ENCODE measurements at regions not wholly inside any gene's neighbourhood (a gene's known extent, or its start where the extent isn't known, plus 50 kb on each side); places are given as distances from the start of the nearest gene placed in this dataset.

DNA sequence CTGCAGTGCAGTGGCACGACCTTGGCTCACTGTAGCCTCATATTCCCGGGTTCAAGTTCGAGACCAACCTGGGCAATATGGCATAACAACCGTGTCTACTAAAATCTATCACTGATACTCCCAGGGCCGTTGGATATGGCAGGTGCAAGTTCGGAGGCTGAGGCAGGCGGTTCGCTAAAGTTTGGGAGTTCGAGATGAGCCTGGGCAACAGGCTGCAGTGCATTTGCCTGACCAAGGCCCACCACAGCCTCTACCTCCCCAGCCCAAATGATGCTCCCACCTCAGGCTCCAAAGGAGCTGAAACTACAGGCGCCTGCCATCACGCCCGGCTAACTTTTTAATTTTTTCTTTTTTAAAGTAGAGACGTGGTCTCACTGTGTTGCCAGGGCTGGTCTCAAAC is 177.1 kb upstream of the ALG10B start:
- DNase-seq (ENCODE audit: low spot score): no peak

- DNase-seq (ENCODE audit: low spot score): no peak
Observed at GRCh38 chr12:38141239-38141638, 175.3 kb upstream of the ALG10B start.

DNA sequence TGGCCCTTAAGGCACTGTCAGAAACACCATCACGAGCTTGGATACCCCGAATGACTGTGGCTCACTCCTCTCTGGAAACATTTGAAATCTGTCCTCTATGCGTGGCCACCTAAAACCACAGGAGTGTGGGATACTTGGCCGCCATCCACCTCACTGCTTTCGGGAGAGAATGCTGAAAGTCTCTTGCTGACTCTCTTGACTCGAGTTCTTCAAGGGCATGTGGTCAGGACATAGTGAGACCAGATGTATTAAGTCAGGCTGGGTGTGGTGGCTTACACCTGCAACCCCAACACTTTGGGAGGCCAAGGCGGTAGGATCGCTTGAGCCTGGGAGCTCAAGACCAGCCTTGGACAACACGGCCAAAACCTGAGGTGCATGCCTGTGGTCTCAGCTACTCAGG is 174.7 kb upstream of the ALG10B start:
- no peak for DNase-seq (ENCODE audit: low spot score)

GRCh38 chr12:38142974-38143373 is 173.6 kb upstream of the ALG10B start:
- DNase-seq (ENCODE audit: low spot score): no peak

DNA sequence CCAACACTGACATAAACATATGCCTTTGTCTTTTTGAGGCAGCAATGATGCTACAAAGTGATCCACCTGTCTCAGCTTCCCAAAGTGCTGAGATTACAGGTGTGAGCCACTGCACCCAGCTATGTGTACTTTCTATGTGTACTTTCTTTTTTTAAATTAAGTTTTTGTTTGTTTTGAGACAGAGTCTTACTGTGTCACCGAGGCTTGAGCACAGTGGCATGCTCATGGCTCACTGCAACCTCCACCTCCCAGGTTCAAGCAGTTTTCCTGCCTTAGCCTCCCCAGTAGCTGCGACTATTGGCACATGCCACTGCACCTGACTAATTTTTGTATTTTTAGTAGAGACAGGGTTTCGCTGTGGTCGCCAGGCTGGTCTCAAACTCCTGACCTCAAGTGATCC is 172.5 kb upstream of the ALG10B start:
- DNase-seq (ENCODE audit: low spot score): no peak

- no peak for DNase-seq (ENCODE audit: low spot score)
Observed at GRCh38 chr12:38144601-38145436, 171.8 kb upstream of the ALG10B start.

DNA sequence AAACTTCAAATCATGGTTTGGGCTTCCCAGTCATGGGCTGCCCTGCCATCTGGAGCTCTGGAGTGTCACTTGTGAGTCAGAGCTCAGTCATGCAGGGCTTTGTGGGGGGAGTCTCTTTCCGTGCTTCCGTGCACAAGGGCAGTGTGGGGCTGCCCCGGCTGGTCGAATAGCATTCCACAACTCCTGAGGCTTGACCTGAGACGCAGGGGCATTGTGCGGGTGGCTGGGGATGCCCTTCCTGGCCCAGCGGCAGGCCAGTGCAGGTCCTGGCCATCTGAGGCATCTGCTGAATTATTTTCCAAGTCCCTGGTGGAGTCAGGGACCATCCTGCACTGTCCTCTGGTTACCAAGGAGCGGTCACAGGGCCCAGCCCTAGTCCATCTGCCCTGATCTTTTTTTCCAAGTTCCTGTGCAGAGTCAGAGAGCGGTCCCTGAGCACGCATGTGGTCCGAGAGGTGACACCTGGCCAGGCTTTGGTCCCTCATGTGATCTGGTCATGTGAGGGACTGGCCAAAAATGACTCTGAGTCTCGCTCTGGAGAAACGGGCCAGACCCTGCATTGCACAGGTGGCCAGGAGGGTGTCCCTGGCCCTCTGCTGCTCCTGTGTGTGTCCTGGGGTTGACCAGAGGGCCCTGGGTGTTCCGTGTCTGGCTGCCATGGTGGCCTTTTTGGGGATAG is 167.0 kb upstream of the ALG10B start:
- peak; percentile 33 for DNase-seq (ENCODE audit: low spot score)

GRCh38 chr12:38151991-38152700 is 164.4 kb upstream of the ALG10B start:
- DNase-seq (ENCODE audit: low spot score): no peak

DNA sequence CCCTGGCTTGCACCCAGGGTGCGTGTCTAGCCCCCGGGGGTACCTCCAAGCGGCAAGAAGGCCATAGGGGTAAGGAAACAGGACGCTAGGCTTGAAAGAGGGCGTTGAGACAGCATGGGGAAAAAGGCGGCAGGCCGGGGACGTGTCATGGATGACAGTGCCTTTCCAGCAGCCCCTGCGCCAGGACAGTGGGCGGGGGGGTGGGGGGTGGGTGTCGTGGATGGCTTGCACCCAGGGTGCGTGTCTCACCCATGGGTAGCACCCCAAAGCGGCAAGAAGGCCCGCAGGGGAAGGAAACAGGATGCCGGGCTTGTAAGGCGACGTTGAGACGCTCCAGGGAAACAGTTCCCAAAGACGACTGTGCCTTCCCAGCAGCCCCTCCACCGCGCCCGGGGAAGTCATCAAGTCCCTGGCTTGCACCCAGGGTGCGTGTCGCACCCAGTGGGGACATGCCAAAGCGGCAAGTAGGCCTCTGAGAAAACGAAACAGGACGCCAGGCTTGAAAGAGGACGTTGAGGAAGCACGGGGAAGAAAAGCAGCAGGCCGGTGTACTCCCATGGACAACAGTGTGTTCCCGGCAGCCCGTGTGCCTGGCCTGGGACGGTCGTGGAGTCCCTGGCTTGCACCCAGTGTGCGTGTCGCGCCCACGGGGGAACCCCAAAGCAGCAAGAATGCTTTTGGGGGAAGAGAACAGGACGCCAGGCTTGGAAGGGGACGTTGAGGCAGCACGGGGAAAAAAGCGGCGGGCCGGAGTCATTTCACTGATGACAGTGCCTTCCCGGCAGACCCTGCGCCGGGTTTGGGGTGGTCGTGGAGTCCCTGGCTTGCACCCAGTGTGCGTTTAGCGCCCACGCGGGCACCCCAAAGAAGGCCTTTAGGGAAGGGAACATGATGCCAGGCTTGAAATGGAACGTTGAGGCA is 163.5 kb upstream of the ALG10B start:
- no peak for DNase-seq (ENCODE audit: low spot score)

DNA sequence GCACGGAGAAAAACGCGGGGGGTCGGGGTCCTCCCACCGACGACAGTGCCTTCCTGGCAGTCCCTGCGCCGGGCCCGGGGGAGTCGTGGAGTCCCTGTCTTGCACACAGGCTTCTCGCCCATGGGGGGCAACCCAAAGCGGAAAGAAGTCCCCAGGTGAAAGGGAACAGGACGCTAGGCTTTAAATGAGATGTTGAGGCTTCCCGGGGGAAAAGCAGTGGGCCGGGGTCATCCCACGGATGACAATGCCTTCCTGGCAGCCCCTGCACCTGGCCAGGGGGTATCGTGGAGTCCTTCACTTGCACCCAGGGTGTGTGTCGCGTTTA is 162.9 kb upstream of the ALG10B start:
- no peak for DNase-seq (ENCODE audit: low spot score)

GRCh38 chr12:38154096-38155019 is 162.2 kb upstream of the ALG10B start:
- no peak for DNase-seq (ENCODE audit: low spot score)

GRCh38 chr12:38155020-38155395 is 161.6 kb upstream of the ALG10B start:
- DNase-seq (ENCODE audit: low spot score): no peak

GRCh38 chr12:38155526-38156496 is 160.8 kb upstream of the ALG10B start:
- no peak for DNase-seq (ENCODE audit: low spot score)

DNA sequence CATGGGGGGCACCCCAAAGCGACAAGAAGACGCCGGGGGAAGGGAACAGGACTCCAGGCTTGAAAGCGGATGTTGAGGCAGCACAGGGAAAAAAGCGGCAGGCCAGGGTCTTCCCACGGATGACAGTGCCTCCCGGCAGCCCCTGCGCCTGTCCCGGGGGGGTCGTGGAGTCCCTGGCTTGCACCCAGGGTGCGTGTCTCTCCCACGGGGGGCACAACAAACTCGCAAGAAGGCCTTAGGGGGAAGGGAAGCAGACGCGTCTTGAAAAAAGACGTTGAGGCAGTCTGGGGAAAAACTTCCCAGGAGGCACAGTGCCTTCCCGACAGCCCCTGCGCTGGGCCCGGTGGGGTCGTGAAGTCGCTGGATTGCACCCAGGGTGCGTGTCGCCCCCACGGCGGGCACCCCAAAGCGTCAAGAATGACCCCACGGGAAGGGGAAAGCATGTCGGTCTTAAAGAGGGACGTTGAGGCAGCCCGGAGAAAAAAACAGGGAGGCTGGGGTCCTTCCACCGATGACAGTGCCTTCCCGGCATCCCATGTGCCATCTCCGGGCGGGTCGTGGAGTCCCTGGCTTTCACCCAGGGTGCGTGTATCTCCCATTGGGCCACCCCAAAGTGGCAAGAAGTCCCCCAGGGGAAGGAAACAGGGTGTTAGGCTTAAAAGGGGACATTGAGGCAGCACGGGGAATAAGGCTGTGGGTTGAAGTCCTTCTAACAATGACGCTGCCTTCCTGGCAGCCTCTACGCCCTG is 159.9 kb upstream of the ALG10B start:
- no peak for DNase-seq (ENCODE audit: low spot score)

GRCh38 chr12:38157274-38157932 is 159.2 kb upstream of the ALG10B start:
- no peak for DNase-seq (ENCODE audit: low spot score)

GRCh38 chr12:38157933-38158401 is 158.6 kb upstream of the ALG10B start:
- DNase-seq (ENCODE audit: low spot score): no peak

DNA sequence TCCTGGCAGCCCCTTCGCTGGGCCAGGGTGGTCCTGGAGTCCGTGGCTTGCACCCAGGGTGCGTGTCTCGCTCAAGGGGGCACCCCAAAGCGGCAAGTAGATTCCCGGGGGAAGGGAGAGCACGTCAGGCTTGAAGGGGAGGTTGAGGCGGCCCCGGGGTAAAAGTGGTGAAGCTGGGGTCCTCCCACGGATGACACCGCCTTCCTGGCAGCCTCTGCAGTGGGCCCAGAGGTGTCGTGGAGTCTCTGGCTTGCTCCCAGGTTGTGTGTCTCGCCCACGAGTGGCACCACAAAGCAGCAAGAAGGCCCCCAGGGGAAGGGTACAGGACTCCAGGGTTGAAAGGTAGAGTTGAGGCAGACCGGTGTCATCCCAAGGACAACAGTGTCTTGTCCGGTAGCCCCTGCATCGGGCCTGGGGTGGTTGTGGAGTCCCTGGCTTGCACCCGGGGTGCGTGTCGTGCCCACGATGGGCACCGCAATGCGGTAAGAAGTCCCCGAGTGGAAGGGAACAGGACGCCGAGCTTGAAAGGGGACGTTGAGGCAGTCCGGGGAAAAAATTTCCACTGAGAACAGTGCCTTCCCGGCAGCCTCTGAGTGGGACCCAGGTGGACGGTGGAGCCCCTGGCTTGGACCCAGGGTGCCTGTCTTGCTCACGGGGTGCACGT is 158.0 kb upstream of the ALG10B start:
- DNase-seq (ENCODE audit: low spot score): no peak

- no peak for DNase-seq (ENCODE audit: low spot score)
Observed at GRCh38 chr12:38159092-38159551, 157.5 kb upstream of the ALG10B start.

All from D341Med (cell line).